ENCODE measurements at regions not wholly inside any gene's neighbourhood (a gene's known extent, or its start where the extent isn't known, plus 50 kb on each side); places are given as distances from the start of the nearest gene placed in this dataset.

DNA sequence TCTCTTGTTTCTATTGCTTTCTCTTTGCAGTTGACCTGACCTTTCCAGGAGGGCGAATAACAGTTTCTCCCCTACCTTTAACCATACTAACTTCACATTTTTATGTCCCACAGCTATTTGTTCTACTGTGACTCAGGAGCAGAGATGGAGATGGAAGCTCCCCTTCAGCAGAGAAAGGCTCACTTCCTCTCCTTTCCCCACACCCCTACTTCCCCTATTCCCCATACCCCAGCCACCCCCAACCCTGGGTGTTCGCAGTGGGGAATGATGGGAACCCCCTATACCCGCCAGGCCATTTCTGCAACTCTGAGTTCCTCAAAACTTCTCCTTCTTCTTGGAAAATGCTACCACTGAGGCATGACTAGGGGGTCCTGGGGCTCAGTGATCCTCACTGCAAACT is 285.4 kb upstream of the MGAT5 start:
- intact Hi-C loops (cut with DNase I): no loop called here
- ATAC-seq: no peak
- Histone ChIP-seq H3K27ac (no peak overlapping the region), H3K4me1 (no peaks in the 10 kb centered on the region), H3K27me3 (ENCODE audit: insufficient read depth in 3 of 3, low read length in 2 of 3) (peaks cover 0 to 3% (median 0%) of the 10 kb centered on the region in 3 donors), H3K4me3 (no peak overlapping the region), H3K9me3 (no peaks in the 10 kb centered on the region), H3K36me3 (ENCODE audit: insufficient read depth in 1 of 2, low read depth in 1 of 2) (no peaks in the 10 kb centered on the region)
- no peak for DNase-seq
- TF ChIP-seq, protein P1, sequence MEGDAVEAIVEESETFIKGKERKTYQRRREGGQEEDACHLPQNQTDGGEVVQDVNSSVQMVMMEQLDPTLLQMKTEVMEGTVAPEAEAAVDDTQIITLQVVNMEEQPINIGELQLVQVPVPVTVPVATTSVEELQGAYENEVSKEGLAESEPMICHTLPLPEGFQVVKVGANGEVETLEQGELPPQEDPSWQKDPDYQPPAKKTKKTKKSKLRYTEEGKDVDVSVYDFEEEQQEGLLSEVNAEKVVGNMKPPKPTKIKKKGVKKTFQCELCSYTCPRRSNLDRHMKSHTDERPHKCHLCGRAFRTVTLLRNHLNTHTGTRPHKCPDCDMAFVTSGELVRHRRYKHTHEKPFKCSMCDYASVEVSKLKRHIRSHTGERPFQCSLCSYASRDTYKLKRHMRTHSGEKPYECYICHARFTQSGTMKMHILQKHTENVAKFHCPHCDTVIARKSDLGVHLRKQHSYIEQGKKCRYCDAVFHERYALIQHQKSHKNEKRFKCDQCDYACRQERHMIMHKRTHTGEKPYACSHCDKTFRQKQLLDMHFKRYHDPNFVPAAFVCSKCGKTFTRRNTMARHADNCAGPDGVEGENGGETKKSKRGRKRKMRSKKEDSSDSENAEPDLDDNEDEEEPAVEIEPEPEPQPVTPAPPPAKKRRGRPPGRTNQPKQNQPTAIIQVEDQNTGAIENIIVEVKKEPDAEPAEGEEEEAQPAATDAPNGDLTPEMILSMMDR (IDR thresholded peaks at IDR 0.05): no peak
- 89 to 97% (median 95%) methylated on average over 3 of the region's 3 CpGs for WGBS, 3 donors

DNA sequence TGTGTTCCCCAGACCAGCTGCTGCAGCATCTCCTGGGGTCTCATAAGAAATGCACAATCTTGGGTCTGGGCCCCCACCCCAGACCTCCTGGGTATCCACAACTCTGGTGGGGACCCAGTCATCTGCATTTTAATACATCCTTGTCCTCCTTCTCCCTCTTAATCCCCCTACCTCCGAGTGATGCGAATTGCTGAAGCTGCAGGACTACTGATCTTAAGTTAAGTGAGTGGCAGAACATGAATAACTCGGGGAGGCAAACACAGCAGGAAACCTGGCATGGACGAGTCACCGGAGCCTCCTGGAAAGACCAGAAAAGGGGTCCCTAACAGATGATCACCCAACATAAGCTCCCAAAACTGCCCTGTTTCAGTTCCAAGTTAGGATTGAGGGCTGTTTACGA is 283.2 kb upstream of the MGAT5 start:
- TF ChIP-seq, protein P1 (IDR thresholded peaks at IDR 0.05): no peak
- H3K9me3 ChIP-seq: no peaks in the 10 kb centered on the region
- H3K4me1 ChIP-seq: no peaks in the 10 kb centered on the region
- 79 to 81% (median 80%) methylated on average over 6 of the region's 6 CpGs for WGBS, 3 donors
- H3K36me3 ChIP-seq (ENCODE audit: insufficient read depth in 1 of 2, low read depth in 1 of 2): no peaks in the 10 kb centered on the region
- intact Hi-C loops (cut with DNase I): no loop called here
- ATAC-seq (no peak), DNase-seq (no peak)
- peaks cover 0 to 3% (median 0%) of the 10 kb centered on the region in 3 donors for H3K27me3 ChIP-seq (ENCODE audit: insufficient read depth in 3 of 3, low read length in 2 of 3)
- H3K4me3 ChIP-seq: no peak overlapping the region
- no peak overlapping the region for H3K27ac ChIP-seq

- Histone ChIP-seq H3K9me3 (no peaks in the 10 kb centered on the region), H3K27ac (no peak overlapping the region), H3K4me3 (no peak overlapping the region), H3K36me3 (ENCODE audit: insufficient read depth in 1 of 2, low read depth in 1 of 2) (no peaks in the 10 kb centered on the region), H3K4me1 (no peaks in the 10 kb centered on the region), H3K27me3 (ENCODE audit: insufficient read depth in 3 of 3, low read length in 2 of 3) (peaks cover 0 to 3% (median 0%) of the 10 kb centered on the region in 3 donors)
- TF ChIP-seq, protein P1 (IDR thresholded peaks at IDR 0.05): no peak
- ATAC-seq (no peak), DNase-seq (no peak)
- intact Hi-C loops (cut with DNase I): no loop called here
- WGBS, 3 donors: 91 to 95% (median 92%) methylated on average over 2 of the region's 2 CpGs
Measured at GRCh38 chr2:133972297-133972696, 281.6 kb upstream of the MGAT5 start.

DNA sequence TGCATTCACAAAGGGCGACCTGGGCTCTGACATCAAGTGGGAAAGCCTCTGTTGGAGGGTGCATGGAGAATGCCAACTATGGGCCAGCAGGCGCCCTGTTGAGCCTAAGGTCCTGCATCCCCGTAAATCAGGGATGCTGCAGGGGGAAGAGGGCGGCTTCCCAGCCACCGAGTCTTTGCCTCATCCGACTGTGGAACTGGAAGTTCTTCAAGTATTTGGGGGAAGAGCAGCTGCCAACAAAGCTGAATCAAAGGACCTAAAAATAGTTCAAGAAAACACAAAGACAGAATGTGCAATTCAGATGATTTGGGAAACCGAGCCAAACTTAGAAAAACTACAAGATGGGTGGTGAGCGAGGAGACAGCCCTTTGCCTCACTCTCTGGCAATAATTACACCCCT is 281.1 kb upstream of the MGAT5 start:
- TF ChIP-seq, protein P1 (IDR thresholded peaks at IDR 0.05): no peak
- intact Hi-C loops (cut with DNase I): no loop called here
- WGBS, 3 donors: 25 to 39% (median 32%) methylated on average over 8 of the region's 8 CpGs
- Histone ChIP-seq H3K9me3 (no peaks in the 10 kb centered on the region), H3K36me3 (ENCODE audit: insufficient read depth in 1 of 2, low read depth in 1 of 2) (no peaks in the 10 kb centered on the region), H3K27ac (no peak overlapping the region), H3K4me1 (no peaks in the 10 kb centered on the region), H3K27me3 (ENCODE audit: insufficient read depth in 3 of 3, low read length in 2 of 3) (peaks cover 0 to 3% (median 0%) of the 10 kb centered on the region in 3 donors), H3K4me3 (no peak overlapping the region)
- ATAC-seq (peak in 3 of 4 donors; percentile 54 to 78 (median 63)), DNase-seq (no peak)

DNA sequence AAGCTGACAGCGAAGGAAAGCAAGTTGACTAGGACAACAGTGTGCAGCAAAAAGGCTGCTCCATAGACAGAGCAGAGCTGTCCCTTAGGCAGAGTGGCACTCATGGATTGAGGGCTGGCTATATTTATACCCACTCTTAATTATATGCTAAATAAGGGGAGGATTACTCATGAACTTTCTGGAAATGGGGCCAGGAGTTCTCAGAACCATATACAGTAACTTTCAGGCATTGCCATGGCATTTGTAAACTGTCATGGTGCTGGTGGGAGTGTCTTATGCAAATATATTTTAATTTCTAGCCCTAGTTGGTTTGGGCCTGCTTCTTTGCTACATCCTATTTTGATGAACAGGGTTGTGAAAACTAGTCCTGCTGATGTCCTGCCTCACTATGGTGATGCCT is 279.5 kb upstream of the MGAT5 start:
- intact Hi-C loops (cut with DNase I): no loop called here

More for the DNA sequence above, 279.5 kb upstream of the MGAT5 start:
- Histone ChIP-seq H3K4me1 (no peaks in the 10 kb centered on the region), H3K27me3 (ENCODE audit: insufficient read depth in 3 of 3, low read length in 2 of 3) (peaks cover 0 to 3% (median 0%) of the 10 kb centered on the region in 3 donors), H3K9me3 (no peaks in the 10 kb centered on the region), H3K4me3 (no peak overlapping the region), H3K27ac (no peak overlapping the region), H3K36me3 (ENCODE audit: insufficient read depth in 1 of 2, low read depth in 1 of 2) (no peaks in the 10 kb centered on the region)
- DNase-seq (no peak), ATAC-seq (no peak)
- TF ChIP-seq, protein P1 (IDR thresholded peaks at IDR 0.05): no peak
- 96 to 97% (median 97%) methylated on average over 1 of the region's 1 CpG for WGBS, 3 donors

Data from psoas muscle (tissue), 7 donors.